ENCODE measurements at regions not wholly inside any gene's neighbourhood (a gene's known extent, or its start where the extent isn't known, plus 50 kb on each side); places are given as distances from the start of the nearest gene placed in this dataset.

GRCh38 chr10:98318861-98319260, 50.9 kb upstream of the LOXL4 start:
- H3K9ac ChIP-seq (ENCODE audit: low read depth, low read length): no peak overlapping the region
- peaks cover 8% of the 10 kb centered on the region for H3K27me3 ChIP-seq (ENCODE audit: insufficient read depth, low read length, poor library complexity)
- H2AFZ ChIP-seq (ENCODE audit: low read depth, low read length): no peak overlapping the region
- peaks cover 13% of the 10 kb centered on the region for H3K4me1 ChIP-seq (ENCODE audit: insufficient read depth, low read length)
- no peak overlapping the region for H3K4me2 ChIP-seq (ENCODE audit: insufficient read depth, low read length)
- no peaks in the 10 kb centered on the region for H4K20me1 ChIP-seq (ENCODE audit: insufficient read depth, low read length)
- H3K36me3 ChIP-seq (ENCODE audit: insufficient read depth, low read length): no peaks in the 10 kb centered on the region
- ATAC-seq (ENCODE audit: insufficient read depth, low read depth) (no peak), DNase-seq (no peak)
- no peaks in the 10 kb centered on the region for H3K9me3 ChIP-seq (ENCODE audit: insufficient read depth, low read length, severe bottlenecking)
- H3K27ac ChIP-seq (ENCODE audit: low read length): no peak overlapping the region
- H3K79me2 ChIP-seq (ENCODE audit: insufficient read depth, low read length): no peaks in the 10 kb centered on the region
- no peak for TF ChIP-seq CTCF (IDR thresholded peaks at IDR 0.05; ENCODE audit: borderline replicate concordance, extremely low read depth, low read length, poor library complexity, severe bottlenecking)
- TF ChIP-seq EZH2 (IDR thresholded peaks at IDR 0.05; ENCODE audit: borderline replicate concordance, low read depth, low read length, severe bottlenecking): no peak
- no peak overlapping the region for H3K4me3 ChIP-seq (ENCODE audit: low read depth in 1 of 2, low read length in 2 of 2)
